ENCODE measurements at regions not wholly inside any gene's neighbourhood (a gene's known extent, or its start where the extent isn't known, plus 50 kb on each side); places are given as distances from the start of the nearest gene placed in this dataset.

- no peak for DNase-seq (ENCODE audit: low spot score)
Observed at GRCh38 chr14:87879389-87879788, 113.6 kb downstream of the GALC start.

- DNase-seq (ENCODE audit: low spot score): no peak
Observed at GRCh38 chr14:87878959-87879358, 114.0 kb downstream of the GALC start.

- DNase-seq (ENCODE audit: low spot score): no peak
Observed at GRCh38 chr14:87877877-87878276, 115.1 kb downstream of the GALC start.

- DNase-seq (ENCODE audit: low spot score): no peak
Observed at GRCh38 chr14:87874676-87875075, 118.3 kb downstream of the GALC start.

GRCh38 chr14:87873741-87874140 lies 119.2 kb downstream of the GALC start:
- DNase-seq (ENCODE audit: low spot score): no peak

DNA sequence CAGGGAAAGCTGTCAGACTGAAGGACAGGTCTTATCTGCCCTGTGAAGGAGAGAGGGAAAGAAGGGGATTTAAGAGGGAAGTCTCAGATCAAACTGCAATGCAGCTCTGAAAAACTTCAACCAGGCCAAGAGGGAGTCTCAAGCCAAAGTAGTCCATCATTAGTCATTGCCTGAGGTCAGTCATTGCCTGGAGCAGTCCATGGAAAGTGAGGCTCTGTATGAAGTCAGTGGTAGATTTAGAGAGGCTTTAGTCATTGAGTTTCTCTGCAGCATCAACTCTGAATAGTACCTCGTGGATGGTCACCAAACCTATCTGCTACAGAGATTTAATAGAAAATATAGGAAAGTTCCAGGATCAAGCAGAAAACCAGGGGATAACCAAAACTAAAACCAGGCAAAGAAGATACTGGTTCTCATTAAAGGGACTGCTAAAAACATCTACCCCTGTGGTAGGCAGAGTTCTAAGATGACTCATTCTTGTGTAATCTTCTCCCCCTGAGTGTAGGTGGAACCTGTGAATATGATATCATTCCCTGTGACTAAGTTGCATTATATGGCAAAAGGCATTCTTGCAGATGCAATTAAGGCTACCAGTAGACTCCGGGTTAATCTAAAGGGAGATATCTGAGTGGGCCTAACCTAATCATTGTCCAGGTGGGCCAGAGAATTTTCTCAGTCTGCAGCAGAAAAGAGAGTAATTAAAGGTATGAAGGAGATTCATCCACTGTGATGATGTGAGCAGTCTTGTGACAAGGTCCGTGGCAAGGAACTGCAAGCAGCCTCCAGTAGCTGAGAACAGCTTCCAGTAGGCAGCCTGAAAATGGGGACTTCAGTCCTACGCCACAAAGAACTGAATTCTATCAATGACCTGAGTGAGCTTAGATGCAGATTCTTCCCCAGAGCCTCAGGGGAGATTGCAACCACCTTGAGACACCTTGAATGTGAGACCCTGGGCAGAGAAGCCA lies 123.1 kb downstream of the GALC start:
- DNase-seq (ENCODE audit: low spot score): no peak

GRCh38 chr14:87868920-87869319 lies 124.1 kb downstream of the GALC start:
- no peak for DNase-seq (ENCODE audit: low spot score)

DNA sequence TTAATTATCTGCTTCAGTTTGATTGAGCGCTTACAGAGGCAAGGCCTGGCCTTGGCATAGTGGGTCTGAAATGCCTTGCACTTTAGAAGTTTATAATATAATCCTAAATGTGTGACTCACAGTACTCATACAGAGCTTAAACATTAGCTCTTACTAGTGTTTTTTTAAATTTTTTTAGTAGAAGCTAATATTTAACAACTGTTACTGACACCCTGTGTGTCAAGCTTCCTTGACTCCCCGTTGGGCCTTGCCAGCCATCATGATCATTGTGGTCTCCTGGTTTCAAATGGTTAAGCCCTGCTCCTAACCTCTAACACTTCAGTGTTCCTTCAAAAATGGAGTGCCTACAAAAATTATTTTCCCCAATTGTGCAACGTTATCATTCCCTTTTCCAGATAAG lies 126.9 kb downstream of the GALC start:
- no peak for DNase-seq (ENCODE audit: low spot score)

DNA sequence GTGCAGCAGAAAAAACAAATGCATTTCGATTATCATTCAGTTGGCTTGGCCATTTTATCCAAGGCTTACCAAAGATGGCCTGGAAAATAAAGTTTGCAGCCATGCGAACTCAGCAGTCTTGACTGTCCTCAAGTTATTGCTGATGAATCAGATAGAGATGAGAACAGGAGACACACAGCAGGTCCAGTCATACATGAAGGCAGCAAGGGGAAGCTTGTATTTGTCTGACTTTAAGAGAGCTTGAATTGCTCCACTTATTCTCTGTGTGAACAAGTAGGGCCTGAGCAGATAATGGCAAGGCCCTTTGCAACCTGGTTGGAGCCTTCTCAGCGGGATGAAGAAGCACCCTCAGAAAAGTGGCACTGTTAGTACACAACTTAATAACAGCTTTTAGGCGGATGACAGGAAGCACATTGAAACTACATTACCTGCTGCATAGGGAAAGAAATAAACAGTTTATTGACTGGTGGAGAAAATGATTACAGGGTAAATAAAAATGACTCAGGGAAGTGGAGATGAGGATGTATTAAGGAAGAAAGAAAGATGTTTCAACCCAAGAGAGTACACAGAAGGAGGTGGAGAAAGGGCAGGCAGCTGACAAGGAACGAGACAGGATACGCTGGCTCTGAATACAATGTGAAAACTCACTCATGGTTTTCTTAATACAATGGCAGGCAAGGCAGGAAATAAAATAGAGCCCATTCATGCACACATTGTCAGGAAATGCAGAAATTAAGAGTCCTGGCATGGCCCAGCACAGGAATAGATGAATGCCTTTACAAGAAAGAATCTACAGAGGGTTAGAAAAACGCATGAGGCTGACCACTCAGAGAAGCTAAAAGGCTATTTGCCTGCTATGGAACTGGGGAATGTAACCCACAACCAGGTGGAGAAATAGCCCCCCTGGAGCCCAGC lies 128.4 kb downstream of the GALC start:
- no peak for DNase-seq (ENCODE audit: low spot score)

DNA sequence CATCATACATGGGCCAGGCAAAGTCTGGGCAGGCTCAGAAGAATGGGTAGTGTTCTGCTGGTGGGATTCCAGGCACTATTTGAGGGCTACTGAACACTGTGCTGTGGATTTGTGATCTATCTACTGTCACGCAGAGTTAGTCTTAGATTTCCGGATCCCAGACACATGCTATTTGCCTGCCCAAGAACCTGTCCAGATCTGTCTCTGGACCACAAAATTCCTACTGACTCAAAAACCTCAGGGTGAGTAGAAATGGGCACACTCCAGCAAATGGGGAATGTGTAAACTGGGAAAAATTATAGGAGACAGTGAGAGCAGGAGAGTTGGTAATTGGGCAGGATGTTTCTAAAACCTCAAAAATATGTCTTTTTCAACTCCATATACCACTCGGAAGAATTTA lies 129.9 kb downstream of the GALC start:
- no peak for DNase-seq (ENCODE audit: low spot score)

GRCh38 chr14:87852107-87852506 lies 140.9 kb downstream of the GALC start:
- no peak for DNase-seq (ENCODE audit: low spot score)

- no peak for DNase-seq (ENCODE audit: low spot score)
Observed at GRCh38 chr14:87851190-87851589, 141.8 kb downstream of the GALC start.

DNA sequence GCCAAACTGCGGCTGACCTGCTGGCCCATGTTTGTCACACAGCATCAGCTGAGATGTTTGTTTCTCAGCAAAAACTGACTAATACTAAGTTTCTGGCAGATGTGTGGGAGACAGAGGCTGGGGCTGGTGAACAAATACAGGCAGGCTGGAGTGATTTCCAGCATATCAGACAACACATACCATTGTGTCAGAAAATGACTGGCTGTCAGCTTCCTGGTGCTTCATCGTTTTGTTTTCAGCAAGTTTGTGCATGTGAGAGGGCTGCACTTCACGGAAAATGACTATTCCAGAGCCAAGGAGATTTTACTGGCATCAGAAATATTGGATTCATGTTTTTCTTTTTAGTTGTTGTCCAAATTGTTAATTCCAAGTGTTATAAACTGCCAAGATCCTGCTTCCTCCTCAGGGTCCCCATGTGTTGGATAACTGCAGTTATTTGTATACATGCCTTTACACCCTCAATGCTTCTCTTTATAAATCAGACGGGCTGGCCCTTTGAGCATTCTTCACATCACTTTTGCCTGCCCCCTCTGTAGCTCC lies 145.7 kb downstream of the GALC start:
- DNase-seq (ENCODE audit: low spot score): no peak

GRCh38 chr14:87840906-87841305 lies 152.1 kb downstream of the GALC start:
- no peak for DNase-seq (ENCODE audit: low spot score)

DNA sequence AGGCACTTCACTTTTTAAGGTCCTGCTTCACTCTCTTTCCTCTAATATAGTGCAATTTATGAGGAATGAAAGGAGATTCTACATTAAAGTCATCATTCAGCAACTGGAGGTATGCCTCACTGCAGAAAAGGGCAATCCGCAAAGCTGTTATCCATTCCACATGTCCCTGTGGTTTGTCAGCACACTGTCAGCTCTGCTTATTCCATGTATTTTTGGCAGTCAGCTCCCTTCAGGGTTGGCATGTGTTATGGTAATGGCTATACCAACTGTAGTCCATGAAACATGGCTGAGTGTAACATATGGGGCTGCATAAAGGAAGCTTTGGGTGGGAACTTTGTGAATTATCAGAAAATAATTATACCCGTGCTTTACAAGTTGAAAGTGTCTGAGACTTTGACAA lies 154.1 kb downstream of the GALC start:
- DNase-seq (ENCODE audit: low spot score): no peak

- no peak for DNase-seq (ENCODE audit: low spot score)
Observed at GRCh38 chr14:87837296-87837695, 155.7 kb downstream of the GALC start.

DNA sequence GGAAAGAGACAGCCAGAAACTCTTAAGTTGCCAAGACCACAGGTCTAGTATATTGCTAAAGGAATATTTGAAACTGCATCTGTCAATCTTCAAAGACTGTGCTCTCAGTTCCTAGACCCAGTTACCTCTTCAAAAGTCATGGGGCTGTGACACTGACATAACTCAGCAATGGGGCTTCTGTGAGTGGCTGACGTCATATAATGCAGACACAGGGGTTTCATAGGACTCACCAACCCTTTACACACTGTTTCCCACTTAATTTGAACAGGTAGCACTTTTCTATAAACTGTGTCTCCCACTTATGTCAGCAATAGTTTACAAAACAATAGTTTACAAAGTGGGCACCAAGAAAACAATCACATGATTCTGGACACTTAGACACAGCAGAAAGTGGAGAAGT lies 158.4 kb downstream of the GALC start:
- no peak for DNase-seq (ENCODE audit: low spot score)

- DNase-seq (ENCODE audit: low spot score): no peak
Observed at GRCh38 chr14:87833026-87833425, 160.0 kb downstream of the GALC start.

GRCh38 chr14:87830443-87831096 lies 162.4 kb downstream of the GALC start:
- DNase-seq (ENCODE audit: low spot score): no peak

DNA sequence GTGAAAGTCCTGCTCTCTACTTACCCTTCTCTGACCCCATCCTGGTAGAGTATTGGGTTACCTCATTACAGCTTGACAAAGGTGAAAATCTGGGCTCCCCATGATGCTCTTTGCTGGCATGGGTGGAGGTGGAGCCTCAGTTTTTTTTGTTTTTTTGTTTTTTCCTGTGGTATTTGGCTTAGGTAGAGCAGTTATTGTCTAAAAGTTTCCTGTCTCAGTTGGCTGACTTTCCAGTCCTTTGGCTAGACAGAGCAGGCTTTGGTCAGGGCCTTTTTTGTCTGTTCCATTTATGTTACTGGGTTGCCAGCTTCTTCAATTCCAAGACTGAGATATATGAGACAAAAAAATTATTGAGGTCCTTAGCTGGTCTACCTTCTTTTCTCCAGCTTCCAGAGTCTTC lies 163.4 kb downstream of the GALC start:
- DNase-seq (ENCODE audit: low spot score): no peak

DNA sequence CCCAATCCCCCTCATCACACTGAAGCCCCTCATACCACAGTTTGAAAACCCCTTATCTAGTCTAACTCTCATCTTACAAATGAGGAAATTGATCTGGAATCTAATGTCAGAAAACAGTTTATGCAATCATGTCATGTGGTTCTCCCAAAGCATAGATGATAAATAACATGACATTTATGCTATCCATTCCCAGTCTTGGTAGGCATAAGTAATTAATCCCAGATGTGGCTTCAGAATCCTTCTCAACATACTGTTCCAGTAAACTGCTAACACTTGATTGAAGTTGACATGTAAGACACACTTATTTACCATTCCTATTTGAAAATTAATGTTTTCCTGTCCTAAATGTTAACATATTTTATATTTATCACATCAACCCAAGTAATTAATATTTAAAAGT lies 168.7 kb downstream of the GALC start:
- DNase-seq (ENCODE audit: low spot score): no peak

DNA sequence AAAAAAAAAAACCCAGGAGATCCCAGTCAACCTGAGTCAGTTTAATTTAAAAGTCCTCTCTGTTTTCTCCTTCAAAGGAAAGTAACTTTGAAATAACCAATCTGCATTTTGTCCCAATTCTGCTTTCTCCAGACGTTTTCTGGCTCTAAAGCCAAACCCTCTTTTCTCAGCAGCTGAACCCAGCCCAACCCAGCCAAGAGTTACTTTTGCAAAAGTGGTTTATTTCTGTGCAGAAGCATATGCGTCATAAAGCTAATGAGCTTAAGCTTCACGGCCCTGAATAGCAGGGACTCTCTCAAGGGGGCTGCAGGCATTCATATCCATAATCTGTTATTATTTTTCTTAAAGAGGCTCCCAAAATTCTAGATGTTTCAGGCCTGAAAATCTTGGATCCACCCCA lies 176.6 kb downstream of the GALC start:
- no peak for DNase-seq (ENCODE audit: low spot score)
